Posterior vena cava (tissue), 2 donors: ENCODE measurements at regions not wholly inside any gene's neighbourhood (a gene's known extent, or its start where the extent isn't known, plus 50 kb on each side); places are given as distances from the start of the nearest gene placed in this dataset.

Experiments
- DNase-seq: peaks from one replicate; pipeline ENCODE4 v3.0.0-alpha.2; 2020; ENCODE audit warnings: low spot score
- intact Hi-C, 2 donors: fragments of 100-400 bp; cut with DNase I; formaldehyde crosslinking; loops; one replicate each; pipeline versions ENCODE4 v1.14.1 to v1.14.2; 2022 to 2023
- donor health status: DM: yes; HTN: yes; CAD: no.
- donor health status: DM: yes; HTN: yes; CAD: no.

DNA sequence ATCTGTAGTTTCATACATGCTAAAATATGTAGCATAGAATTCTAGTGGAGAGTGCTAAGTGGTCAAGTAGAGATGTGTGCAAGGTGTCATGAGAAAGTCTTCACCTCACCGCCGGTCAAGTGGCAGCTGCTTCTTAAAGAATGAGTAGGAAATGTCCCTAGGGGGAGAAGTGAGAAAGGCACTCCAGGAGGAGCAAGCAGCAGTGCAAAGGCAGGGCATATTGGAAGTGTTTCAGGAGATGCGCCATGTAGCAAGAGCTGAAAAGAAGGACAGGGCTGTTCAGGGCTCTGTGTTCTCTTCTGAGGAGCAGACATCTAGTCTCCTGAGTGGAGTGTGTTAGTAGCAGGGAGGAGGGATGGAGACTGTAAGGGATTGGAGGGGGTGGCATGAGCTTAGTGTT, 312.4 kb upstream of the SEMA6D start:
- DNase-seq = no peak
- intact Hi-C loops = no loop called here

DNA sequence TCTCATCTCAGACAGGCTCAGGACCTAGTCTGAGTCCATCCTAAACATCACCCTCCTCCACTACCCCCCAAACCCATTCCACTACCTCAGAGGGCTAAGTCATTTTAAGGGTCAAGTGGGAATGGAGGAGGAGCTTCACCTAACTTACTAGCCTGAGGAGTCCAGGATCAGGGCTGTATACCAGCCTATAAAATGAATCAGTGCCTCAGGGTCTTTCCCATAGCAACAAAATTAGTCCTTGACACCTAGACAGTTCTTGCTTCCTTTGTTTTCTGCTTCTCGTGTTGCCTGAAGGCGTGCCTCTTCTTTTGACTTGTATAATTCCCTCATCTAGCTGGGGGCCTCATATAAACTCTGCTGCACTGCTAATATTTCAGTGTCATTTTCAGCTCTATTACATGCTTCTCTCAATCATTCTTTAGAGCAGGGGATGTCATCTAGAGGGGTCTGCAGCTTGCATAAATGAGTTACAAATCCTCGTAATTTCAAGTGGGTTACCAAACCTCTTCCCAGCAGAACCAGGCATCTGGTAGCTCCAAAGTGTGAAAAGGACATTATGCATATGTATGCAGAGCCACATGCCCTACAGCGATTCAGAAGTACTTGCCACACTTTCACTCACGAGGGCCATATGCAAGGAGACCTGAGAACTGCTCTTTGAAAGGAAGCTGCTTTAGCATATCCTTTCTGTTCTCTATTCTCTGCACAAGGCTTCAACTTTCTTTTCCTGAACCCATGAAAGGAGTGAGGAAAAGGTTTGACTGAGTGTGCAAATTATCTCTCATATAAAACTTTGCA, 311.7 kb upstream of the SEMA6D start:
- intact Hi-C loops = no loop called here
- no peak for DNase-seq

DNA sequence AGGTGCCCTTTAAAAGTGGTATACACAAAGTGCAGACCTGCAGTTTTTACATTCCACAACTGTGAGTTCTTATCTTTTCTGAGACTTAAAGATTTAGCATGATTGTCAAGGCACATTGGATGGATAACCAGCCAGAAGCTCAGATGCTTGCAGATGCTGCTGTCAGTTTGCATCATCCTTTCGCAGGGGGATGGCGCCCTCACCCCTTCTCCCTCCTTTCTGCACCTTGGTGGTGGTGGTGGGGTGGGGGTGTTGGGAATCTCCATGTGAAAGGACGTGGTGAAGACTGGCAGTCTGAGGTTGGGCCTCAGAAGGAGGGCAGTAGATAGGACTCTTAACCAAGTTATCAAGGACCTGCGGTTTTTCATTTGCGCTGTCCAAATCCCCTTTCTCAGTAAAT, 309.6 kb upstream of the SEMA6D start:
- no peak for DNase-seq
- intact Hi-C loops = no loop called here

DNA sequence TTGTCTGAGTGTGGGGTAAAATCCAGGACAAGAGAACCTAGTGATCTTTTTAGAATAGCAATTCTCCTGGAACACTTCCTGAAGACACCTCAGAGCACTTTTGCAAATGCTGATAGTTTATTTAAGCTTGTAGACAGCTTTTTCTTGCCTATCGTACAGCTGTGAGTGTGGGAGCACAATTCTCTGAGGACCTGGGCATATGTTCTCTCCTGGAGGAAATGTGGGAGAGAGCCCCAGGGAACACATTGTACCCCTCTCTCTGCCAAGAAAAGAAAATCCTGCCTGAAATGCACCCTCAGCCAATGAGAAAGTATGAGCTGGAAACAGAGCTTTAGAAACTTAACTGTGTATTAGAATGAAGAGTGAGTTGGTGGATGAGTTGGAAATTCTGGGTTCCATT, 308.3 kb upstream of the SEMA6D start:
- intact Hi-C loops = no loop called here
- no peak for DNase-seq

DNA sequence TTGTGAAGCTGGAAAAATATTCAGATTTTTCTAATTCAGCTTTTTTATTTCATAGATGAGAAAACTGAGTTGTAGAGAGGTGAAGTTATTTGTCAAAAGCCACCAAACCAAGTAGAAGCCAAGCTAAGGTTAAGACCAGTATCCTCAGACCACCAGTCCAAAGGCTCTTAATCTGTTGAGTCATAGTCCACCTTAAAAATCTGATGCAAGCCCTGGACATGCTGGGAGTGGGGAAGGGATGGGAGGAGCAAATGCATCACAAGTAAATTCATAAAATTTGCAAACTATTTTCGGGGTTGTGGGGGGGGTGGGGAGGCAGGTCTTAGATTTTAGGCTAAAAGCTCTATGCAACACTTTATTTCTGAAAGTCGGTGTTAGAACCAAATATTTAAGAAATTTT, 307.7 kb upstream of the SEMA6D start:
- DNase-seq = no peak
- intact Hi-C loops = no loop called here

DNA sequence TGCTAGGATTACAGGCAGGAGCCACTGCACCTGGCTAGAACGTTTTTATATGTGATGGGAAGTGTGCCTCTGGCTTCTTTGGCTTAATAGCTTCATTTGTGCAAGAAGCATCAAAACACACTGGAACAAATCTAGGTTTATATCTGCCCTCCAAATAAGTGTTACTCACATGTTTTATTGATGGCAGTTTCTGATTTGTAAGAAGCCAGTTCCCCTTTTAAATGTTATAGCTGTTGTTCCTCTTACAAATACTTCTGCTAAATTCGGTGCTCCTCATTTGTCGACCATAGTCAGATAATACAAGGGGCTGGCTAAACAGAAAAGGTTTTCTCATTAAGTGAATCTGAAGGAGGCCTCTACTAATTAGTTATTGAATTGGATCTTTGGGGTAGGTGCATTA, 307.1 kb upstream of the SEMA6D start:
- DNase-seq = no peak
- intact Hi-C loops = loop anchor here in 1 of 2 donors (5.0 kb wide), 1 partner anchor 1253 kb away; no protein-coding TSS in a partner anchor

DNA sequence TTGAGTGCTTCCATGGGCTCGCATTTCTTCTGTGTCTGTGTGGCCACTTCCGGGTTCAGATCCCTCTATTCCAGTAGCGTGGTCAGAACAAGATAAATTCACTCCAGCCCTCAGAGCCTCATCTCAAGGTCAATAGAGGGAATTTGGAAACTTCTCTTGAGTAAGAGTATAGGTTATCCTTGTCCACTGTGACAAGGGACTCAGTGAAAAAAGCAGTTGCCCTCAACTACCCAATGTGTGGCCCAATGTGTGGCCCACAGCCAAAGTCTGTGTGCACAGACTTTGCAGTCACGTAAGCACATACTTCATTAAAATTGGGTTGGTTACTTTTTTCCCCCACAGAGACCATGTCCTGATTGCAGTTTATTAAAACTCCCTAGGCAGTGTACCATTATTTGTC, 305.6 kb upstream of the SEMA6D start:
- intact Hi-C loops = loop anchor here in 1 of 2 donors (5.0 kb wide), 1 partner anchor 1254 kb away; no protein-coding TSS in a partner anchor
- no peak for DNase-seq

DNA sequence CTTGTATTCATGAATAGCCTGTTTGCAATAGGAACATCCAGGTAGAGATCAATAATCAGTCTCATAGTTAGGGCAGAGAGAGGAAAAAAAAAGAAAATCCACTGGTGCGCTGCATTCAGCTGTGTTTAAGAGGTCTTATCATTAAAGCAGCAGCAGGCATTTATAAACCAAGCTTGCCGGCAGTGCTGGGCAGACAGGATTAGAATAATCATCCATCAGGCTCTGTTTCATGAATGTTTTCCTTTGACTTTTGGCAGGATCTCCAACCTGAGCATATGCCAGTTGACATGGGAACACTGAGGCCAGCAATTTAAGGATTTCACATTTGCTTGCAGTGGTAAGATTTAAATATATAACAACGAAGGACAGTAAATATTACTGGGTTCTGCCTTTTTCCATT, 305.2 kb upstream of the SEMA6D start:
- intact Hi-C loops = loop anchor here in 1 of 2 donors (5.0 kb wide), 1 partner anchor 1255 kb away; no protein-coding TSS in a partner anchor
- no peak for DNase-seq

DNA sequence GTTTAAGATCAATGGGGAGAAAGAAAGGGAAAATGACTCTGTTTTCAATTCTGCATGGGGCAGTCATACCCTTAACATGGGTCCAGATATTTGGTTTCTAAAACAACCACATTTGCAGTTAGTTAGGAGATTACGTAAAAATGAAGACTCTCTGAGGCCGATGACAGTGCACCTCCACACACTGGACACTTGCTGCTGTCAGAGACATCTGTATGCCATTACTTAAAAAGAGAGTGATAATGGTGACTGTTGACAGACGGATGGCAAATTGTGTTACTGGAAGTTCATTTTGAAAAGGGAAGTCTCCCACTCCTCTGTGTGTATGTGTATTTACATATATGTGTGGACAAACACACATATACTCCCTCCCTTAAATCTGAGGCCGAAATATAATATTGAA, 304.5 kb upstream of the SEMA6D start:
- no peak for DNase-seq
- intact Hi-C loops = loop anchor here in 1 of 2 donors (5.0 kb wide), 1 partner anchor 1256 kb away; no protein-coding TSS in a partner anchor

DNA sequence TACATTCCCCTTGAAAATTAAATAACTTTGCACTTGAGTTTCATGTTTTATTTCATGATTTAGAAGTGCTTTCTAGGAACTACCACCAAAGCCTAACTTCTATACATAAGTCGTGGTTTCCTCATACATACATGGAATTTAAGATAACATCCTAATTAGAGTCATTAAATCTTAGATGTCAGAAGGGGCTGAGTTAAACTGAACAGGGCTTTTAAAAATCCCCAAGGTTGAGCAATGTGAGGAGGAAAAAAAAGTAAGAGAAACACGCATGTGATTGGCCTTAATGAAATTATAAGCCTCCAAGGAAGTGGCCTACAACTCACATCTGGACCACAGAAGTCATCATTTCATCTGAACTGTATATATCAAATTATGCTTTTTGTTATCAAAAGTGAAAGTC, 303.1 kb upstream of the SEMA6D start:
- intact Hi-C loops = loop anchor here in 1 of 2 donors (5.0 kb wide), 1 partner anchor 1257 kb away; no protein-coding TSS in a partner anchor

DNA sequence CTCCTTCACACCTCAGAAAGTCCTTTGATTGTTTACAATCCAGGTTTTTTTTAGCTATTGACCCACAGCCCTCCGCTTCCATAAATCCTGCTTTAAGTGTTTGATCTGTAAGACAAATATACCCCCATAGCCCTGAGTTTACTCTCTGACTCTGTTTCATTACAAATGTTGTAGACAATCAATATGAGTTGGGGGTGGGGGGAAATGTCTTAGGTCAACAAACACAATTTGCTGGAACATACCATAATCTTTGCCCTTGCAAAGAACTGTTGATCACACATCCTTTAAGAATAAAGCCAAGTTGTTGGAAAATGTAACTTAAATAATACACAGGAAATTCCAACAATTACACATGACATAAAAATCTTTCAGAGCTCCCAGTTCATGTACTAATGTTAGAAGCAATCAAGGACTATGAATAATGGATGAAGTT, 301.8 kb upstream of the SEMA6D start:
- intact Hi-C loops = no loop called here
- DNase-seq = no peak

More for the DNA sequence above, 303.1 kb upstream of the SEMA6D start:
- DNase-seq = no peak

DNA sequence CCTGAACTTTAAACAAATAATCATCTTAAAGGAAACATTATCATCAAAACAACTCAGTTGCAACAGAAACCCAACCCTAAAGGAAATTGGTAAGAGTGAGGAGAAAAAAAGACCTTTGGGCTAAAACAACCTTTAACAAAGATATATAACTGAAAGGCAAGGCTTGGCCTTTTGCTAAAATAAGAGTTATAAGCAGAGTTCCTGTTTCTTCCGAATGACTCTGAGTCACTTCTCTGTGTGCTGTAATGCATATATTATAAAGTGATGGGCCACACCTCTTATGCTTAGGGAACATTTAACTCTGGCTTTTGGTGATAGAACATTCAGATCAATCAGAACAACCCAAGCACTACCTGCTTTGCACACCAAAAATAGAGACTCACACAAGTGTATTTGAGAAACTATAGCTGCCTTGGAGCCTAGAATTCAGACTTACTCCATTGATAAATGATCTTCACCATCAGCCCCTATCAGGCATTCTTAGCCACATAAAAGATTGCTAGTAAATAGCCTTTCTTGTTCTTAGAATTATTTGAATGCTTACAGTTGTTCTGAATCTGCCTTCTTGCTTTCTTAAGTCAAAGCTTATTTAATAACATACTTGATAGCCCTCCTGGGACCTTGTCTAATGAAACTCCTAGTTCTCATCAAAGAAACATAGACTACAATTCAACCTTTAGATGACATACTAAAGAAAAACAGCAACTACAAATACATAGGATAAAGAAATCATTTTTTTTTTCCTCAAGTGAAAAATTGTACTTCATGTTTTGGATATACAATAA, 294.2 kb upstream of the SEMA6D start:
- intact Hi-C loops = no loop called here
- no peak for DNase-seq

DNA sequence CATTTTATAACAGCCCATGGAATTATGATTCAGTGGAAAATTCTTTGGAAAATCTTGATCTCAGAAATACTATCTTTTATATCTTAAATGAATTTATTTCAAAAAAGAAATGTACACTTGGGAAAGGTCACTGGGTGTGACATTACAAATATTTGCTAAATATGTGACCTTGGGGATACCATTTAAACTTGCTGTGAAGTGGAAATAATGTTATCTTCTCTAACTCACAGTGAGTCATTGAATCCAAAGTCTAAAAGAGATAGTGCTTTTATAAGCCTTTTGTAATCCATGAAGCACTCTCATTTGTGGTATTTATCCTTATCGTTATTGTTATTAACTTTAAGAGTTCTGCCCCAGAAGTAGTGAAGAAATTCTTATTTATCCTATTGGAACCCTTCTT, 289.8 kb upstream of the SEMA6D start:
- intact Hi-C loops = no loop called here
- no peak for DNase-seq

DNA sequence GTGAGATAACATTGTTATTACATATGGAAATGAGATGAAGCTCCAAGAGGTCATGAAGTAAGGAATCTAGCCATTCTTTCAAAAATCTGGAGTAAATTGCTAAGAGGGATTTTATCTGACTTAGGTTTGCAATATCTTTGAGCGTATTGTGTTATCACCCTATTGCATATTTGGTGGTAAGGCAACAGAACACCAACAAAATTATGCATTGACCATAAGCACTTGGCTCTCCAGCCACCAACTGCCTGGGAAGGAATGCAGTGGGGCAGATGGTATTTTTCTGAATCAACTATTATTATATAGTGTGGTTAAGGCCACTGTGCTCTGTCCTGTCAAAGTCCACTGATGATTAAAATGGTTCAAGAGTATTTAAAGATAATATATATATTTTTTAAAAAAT, 287.9 kb upstream of the SEMA6D start:
- intact Hi-C loops = no loop called here
- no peak for DNase-seq

DNA sequence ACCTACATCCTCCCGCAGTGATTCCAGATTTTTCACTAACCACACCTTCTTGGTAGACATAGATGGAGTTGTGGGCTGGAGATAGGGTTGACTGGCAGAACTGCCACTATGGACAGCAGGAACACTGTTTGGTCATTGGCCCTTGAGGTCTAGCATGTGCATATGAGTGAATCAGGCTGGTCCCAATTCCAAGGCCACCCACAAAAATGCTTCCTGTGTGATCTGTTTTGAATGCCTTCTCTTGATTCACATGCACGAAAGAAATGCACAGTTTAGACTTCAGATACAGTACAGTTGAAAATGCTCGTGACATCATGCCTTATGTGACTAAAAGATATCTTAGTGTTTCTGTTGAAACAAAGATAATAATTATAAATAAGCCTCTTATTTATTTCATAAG, 285.8 kb upstream of the SEMA6D start:
- DNase-seq = no peak
- intact Hi-C loops = no loop called here

DNA sequence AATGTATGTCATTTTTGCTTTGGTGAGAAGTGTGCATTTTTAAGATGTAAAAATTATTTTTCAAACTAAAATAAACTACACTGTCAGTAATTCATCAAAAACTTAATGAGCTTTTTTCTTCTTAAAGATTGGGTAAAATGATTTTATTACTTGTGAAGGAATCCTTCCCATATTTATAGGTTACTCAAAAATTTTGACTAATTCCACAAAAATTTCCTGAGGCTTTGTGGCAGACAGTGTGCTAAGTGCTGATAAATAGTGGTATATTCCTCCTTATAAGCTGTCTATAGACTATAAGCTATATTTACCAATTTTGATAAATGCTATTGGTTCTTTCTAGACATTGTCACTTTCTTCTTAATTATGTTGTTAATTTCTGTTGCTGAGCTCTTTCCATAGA, 284.5 kb upstream of the SEMA6D start:
- intact Hi-C loops = no loop called here
- DNase-seq = no peak

DNA sequence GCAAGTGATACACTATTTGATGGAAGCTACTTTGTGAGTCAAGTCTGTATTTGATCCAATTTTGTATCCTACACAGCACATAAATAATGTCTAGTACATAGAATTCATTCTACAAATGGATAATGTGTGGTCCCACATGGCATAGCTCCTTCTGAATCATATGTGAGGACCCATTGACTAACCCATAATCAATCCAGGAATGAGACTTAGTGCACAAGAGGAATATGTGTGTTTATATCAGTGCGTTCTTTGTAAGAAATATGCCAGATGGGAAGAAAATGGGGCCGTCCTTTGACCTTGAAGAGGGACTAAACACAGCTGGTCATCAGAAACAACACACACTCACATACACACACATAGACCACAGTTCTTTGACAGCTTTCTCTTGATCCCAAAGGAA, 282.7 kb upstream of the SEMA6D start:
- intact Hi-C loops = no loop called here
- DNase-seq = no peak

DNA sequence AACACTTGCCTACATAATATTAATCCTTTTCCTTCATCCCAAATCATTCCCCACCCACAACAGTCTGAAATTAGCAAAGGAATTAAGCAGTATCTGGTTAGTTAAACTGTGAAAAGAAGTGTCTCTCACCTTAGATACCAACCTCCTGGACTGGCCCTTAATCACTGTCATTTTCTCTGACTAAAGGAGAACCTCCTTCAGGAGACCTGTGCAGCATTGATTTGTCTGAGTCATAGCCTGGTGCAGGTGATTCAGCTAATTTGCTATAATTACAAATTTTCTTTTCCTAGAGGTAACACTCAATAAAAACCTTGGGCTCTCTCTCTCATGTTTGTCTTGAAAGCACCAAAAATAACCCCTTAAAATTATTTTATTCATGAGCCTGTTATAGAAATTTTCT, 279.8 kb upstream of the SEMA6D start:
- intact Hi-C loops = no loop called here
- DNase-seq = no peak

DNA sequence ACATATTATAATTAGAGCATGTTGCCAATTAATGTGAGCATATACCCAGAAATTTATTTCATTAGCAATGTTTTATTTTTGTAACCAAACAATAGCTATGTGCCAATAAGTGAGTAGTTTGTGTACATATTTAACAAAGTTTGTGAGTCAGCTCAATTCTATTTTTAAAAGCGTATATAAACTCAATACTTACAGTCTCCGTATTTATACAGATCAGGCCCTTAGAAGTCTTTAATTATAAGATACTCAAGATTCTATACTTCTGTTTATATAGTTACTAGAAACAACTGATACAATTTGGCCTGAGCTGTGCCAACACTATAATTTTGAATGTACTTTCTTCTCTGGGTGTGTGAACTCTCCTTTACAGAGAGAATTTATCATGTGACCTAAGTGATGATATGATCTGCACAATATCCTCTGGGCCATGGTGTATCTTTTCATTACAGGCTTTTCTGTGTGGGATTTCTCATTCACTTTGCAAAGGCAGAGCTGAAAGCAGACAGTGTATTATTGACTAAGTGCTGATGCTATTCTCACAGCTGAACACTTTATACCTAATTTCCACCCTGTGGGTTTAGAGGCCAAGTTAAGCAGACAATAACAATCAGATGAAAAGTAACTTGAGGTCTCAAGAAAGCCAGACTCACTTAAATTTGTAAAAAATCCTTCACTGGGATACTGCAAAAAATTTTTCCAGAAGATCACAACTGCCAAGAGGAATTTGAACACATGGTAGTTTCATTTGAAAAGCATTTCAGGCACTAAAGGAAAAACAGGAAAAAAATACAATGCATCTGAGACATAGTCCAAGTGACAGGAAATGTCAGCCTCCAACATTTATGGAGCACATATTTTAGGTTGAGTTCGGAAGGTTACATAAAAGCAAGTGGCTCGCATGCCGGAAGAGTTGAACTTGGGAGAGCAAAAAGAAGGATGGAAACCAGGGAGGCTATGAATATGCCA, 277.9 kb upstream of the SEMA6D start:
- no peak for DNase-seq
- intact Hi-C loops = no loop called here
